Esophagus squamous epithelium (tissue), 5 donors: ENCODE measurements at regions not wholly inside any gene's neighbourhood (a gene's known extent, or its start where the extent isn't known, plus 50 kb on each side); places are given as distances from the start of the nearest gene placed in this dataset.

ENCODE experiments used
- DNase-seq: peaks from one replicate; lab custom pipeline; 2025; lab: John Stamatoyannopoulos, UW
- H3K27ac ChIP-seq, 4 donors: fragments of 200-600 bp; sonication (generic); one replicate each; pipeline ENCODE4 v1.5.1; 2016 to 2019; ENCODE audit warnings: mild to moderate bottlenecking in 1 of 4
- H3K27me3 ChIP-seq, 4 donors: fragments of 200-600 bp; sonication (generic); 1 replicate in 3 of 4; 2 replicates in 1 of 4; pipeline versions ENCODE4 v1.5.1 to v1.6.0; 2017 to 2021; ENCODE audit warnings: antibody characterized with exemption in 1 of 4
- H3K36me3 ChIP-seq, 3 donors: fragments of 200-600 bp; sonication (generic); one replicate each; pipeline ENCODE4 v1.5.1; 2016 to 2019
- H3K4me1 ChIP-seq, 3 donors: fragments of 200-600 bp; sonication (generic); one replicate each; pipeline ENCODE4 v1.5.1; 2017 to 2019
- H3K4me3 ChIP-seq, 4 donors: fragments of 200-600 bp; sonication (generic); 1 replicate in 3 of 4; 2 replicates in 1 of 4; pipeline ENCODE4 v1.5.1; 2016 to 2019; ENCODE audit warnings: mild to moderate bottlenecking in 2 of 4, moderate library complexity in 1 of 4
- H3K9me3 ChIP-seq, 3 donors: fragments of 200-600 bp; sonication (generic); one replicate each; pipeline ENCODE4 v1.5.1; 2016 to 2019
- CTCF ChIP-seq, 6 experiments: fragments of 450-650 bp in 4 of 6; fragments of 200-600 bp in 2 of 6; sonication (generic) in 2 of 6; IDR thresholded peaks; one replicate each; pipeline ENCODE4 v1.5.1; 2016 to 2019; ENCODE audit warnings: antibody characterized with exemption in 6 of 6, mild to moderate bottlenecking in 4 of 6, moderate library complexity in 4 of 6
- POLR2A ChIP-seq, 4 donors: fragments of 450-650 bp; IDR thresholded peaks; one replicate each; pipeline ENCODE4 v1.6.1; 2017; ENCODE audit warnings: antibody characterized with exemption in 4 of 4, mild to moderate bottlenecking in 4 of 4, moderate library complexity in 3 of 4
- WGBS, 2 donors: methylation state at CpG; one replicate each; pipeline ENCODE4 v1.1.5; 2018; 5-methylcytosine and 5-hydroxymethylcytosine counted together
- intact Hi-C: fragments of 100-400 bp; cut with DNase I; formaldehyde crosslinking; loops from one replicate; pipeline ENCODE4 v1.15.0; 2022
- donor health status: DM: yes; HTN: yes; CAD: no.

DNA sequence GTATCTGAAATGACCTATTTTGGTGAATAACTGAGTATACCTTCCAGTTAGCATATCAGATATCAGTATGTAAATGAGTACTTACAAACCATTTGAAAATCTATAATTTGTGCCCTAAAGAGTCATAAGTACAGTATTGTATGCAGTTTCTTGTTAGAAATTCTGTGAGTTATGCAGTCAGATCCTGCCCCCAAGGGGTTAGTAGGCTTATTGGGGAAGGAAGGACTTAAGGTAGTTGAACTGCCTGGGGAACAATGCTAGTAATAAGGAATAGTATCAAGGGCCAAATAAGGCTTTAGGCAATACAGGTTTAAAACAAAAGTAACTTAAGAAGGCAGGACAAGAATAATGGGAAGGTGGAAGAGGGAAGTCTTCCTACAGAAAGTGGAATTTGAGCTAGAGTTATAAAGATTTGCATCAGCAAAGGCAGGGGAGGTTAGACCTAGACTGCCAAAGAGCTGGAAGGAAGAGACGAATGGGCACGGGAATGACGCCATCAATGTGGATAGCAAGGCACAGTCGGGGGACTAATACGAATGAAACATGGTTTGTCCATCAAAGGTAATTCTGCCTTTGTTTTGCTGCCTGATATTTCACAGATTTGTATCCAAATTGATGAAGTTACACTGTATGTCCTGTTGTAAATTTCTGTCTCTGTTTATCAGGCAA is 182.9 kb upstream of the DPYD start:
- no peak for DNase-seq

DNA sequence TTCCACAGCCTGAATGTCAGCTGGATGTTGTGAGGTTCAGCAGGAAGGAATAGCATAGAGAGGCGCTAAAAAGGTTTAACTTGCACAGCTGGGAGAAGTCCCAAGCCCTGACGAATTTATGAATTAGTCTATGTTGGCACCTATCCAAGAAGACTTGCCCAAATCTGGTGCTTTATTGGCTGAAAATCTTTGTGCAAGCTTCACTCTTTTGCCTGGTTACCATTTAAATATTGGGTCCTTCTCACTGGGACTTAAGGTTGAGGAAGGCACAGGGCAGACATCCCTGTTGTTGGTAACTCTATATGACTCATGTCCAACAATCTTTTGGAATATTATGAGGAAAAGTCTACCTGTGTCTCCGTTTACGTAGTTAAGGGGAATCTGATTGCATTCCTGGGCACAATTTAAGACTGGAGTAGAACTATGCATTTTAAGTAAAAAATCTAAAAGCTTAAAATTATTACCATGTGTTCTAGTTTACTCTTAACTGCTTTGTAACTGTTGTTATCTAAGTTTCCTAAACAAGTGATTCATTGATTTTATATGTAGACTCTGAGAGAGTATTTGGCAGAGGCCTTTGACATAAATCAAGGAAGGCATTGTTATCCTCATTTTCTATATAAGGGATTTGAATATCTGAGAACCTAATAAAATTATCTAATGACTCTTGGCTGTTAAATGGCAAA is 181.7 kb upstream of the DPYD start:
- Histone ChIP-seq H3K36me3 (no peaks in the 10 kb centered on the region), H3K9me3 (peaks cover 0 to 7% (median 5%) of the 10 kb centered on the region in 3 donors), H3K27ac (no peak overlapping the region), H3K4me1 (peaks cover 0 to 7% (median 0%) of the 10 kb centered on the region in 3 donors), H3K4me3 (no peak overlapping the region), H3K27me3 (no peaks in the 10 kb centered on the region)
- intact Hi-C loops = no loop called here
- DNase-seq = no peak
- no peak for TF ChIP-seq POLR2A (IDR thresholded peaks at IDR 0.05)
- TF ChIP-seq CTCF (IDR thresholded peaks at IDR 0.05) = no peak
- WGBS, 2 donors = 74 to 75% methylated on average over 4 of the region's 4 CpGs

More for the DNA sequence above, 182.9 kb upstream of the DPYD start:
- intact Hi-C loops = no loop called here
- peaks cover 0 to 15% (median 8%) of the 10 kb centered on the region in 3 donors for H3K9me3 ChIP-seq
- H3K4me1 ChIP-seq = peaks cover 0 to 7% (median 0%) of the 10 kb centered on the region in 3 donors
- H3K27ac ChIP-seq = no peak overlapping the region
- H3K4me3 ChIP-seq = no peak overlapping the region
- H3K36me3 ChIP-seq = no peaks in the 10 kb centered on the region
- TF ChIP-seq CTCF (IDR thresholded peaks at IDR 0.05) = no peak
- TF ChIP-seq POLR2A (IDR thresholded peaks at IDR 0.05) = no peak
- WGBS, 2 donors = 33 to 51% methylated on average over 5 of the region's 5 CpGs
- no peaks in the 10 kb centered on the region for H3K27me3 ChIP-seq

DNA sequence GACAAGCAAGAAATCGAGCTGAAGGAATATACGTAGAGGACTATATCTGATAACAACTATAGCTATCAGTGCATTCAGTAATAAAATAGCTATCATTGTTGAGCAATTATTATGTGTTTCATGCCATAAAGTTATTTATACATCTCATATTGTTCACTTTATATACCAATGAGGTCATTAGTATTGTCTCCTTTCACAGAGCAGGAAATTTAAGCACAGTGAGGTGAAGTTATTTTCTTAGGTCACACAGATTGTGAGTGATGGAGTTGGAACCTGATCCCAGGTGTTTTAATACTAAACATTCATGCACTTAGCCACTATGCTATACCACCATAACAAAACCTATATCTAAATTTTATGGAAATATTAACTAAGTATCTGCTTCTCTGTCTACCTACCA is 180.5 kb upstream of the DPYD start:
- no peak for DNase-seq
- 79 to 86% methylated on average over 2 of the region's 2 CpGs for WGBS, 2 donors
- Histone ChIP-seq H3K4me1 (peaks cover 0 to 7% (median 0%) of the 10 kb centered on the region in 3 donors), H3K27me3 (no peaks in the 10 kb centered on the region), H3K27ac (no peak overlapping the region), H3K36me3 (no peaks in the 10 kb centered on the region), H3K4me3 (no peak overlapping the region), H3K9me3 (no peaks in the 10 kb centered on the region)
- intact Hi-C loops = no loop called here
- TF ChIP-seq POLR2A (IDR thresholded peaks at IDR 0.05) = no peak
- no peak for TF ChIP-seq CTCF (IDR thresholded peaks at IDR 0.05)

DNA sequence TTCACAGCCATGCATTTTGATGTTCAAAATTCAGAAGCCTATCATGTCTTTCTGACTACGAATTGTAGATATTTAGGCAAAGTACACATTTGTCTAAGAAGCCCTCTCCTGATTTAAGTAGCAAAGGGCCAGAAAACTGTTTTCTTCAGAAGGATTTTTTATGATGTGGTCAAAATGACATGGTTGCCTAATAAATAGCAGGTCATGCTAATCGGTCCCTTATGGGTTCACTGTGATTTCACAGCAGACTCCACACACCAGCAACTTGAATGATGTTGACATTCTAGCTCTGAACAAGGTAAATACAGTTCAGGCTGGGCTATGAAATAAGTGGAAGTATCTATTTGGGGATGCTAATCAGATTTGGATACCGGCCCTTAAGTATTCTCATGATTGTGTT is 178.7 kb upstream of the DPYD start:
- Histone ChIP-seq H3K4me3 (no peak overlapping the region), H3K9me3 (no peaks in the 10 kb centered on the region), H3K27me3 (no peaks in the 10 kb centered on the region), H3K4me1 (peaks cover 0 to 5% (median 0%) of the 10 kb centered on the region in 3 donors), H3K27ac (no peak overlapping the region), H3K36me3 (no peaks in the 10 kb centered on the region)
- 63 to 64% methylated on average over 3 of the region's 3 CpGs for WGBS, 2 donors
- TF ChIP-seq POLR2A (IDR thresholded peaks at IDR 0.05) (no peak), CTCF (IDR thresholded peaks at IDR 0.05) (no peak)
- intact Hi-C loops = no loop called here
- DNase-seq = no peak

- Histone ChIP-seq H3K9me3 (no peaks in the 10 kb centered on the region), H3K4me3 (no peak overlapping the region), H3K27me3 (no peaks in the 10 kb centered on the region), H3K36me3 (no peaks in the 10 kb centered on the region), H3K4me1 (no peaks in the 10 kb centered on the region), H3K27ac (no peak overlapping the region)
- intact Hi-C loops = no loop called here
- TF ChIP-seq POLR2A (IDR thresholded peaks at IDR 0.05) (no peak), CTCF (IDR thresholded peaks at IDR 0.05) (no peak)
- DNase-seq = no peak
These were observed 177.6 kb upstream of the DPYD start for GRCh38 chr1:98098473-98098872.
